ENCODE measurements at regions not wholly inside any gene's neighbourhood (a gene's known extent, or its start where the extent isn't known, plus 50 kb on each side); places are given as distances from the start of the nearest gene placed in this dataset.

DNA sequence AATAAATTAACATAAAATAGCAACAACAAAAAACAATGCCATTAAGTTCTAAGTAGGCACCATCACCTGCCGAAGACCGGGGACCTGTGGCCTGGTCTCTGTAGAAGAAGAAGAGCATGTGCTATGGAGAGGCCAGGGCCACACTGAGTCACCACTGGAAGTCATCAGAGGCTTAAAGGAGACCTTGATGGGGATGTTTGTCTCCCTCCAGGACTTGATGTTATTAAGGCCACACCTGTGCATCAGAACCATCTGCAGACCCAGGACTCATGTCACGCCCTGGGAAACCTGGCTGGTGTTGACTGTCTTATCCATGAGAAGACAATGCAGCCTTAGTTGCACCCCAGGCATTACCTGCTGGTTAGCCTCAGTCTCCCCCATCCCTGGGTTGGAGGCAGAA, 292.3 kb downstream of the AACS start:
- Mint-ChIP-seq H3K9me3 (no peaks in the 10 kb centered on the region), H3K36me3 (no peaks in the 10 kb centered on the region), H3K27ac (no peak overlapping the region), H3K4me3 (no peak overlapping the region), H3K4me1 (peaks cover 8% of the 10 kb centered on the region), H3K27me3 (ENCODE audit: insufficient read depth, low read depth) (peaks cover 3% of the 10 kb centered on the region)
- Histone ChIP-seq H3K79me2 (ENCODE audit: low read depth) (no peaks in the 10 kb centered on the region), H3K4me1 (no peaks in the 10 kb centered on the region), H2AFZ (replicated peaks) (no peak overlapping the region), H3K27me3 (no peaks in the 10 kb centered on the region), H4K20me1 (ENCODE audit: low read depth) (no peaks in the 10 kb centered on the region), H3K4me2 (no peak overlapping the region), H3K36me3 (no peaks in the 10 kb centered on the region), H3K9ac (no peak overlapping the region), H3K27ac (no peak overlapping the region), H3K9me3 (ENCODE audit: low read depth) (no peaks in the 10 kb centered on the region), H3K4me3 (no peak overlapping the region), H3F3A (ENCODE audit: low read depth) (no peaks in the 10 kb centered on the region)
- no peak for DNase-seq (ENCODE audit: low spot score)
- no peak for TF ChIP-seq EZH2phosphoT487 (IDR thresholded peaks at IDR 0.05)
- TF ChIP-seq, protein P1, sequence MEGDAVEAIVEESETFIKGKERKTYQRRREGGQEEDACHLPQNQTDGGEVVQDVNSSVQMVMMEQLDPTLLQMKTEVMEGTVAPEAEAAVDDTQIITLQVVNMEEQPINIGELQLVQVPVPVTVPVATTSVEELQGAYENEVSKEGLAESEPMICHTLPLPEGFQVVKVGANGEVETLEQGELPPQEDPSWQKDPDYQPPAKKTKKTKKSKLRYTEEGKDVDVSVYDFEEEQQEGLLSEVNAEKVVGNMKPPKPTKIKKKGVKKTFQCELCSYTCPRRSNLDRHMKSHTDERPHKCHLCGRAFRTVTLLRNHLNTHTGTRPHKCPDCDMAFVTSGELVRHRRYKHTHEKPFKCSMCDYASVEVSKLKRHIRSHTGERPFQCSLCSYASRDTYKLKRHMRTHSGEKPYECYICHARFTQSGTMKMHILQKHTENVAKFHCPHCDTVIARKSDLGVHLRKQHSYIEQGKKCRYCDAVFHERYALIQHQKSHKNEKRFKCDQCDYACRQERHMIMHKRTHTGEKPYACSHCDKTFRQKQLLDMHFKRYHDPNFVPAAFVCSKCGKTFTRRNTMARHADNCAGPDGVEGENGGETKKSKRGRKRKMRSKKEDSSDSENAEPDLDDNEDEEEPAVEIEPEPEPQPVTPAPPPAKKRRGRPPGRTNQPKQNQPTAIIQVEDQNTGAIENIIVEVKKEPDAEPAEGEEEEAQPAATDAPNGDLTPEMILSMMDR (IDR thresholded peaks at IDR 0.05) = no peak
- TF ChIP-seq EZH2 (IDR thresholded peaks at IDR 0.05) = no peak

GRCh38 chr12:125360540-125360939, 295.3 kb downstream of the AACS start:
- Histone ChIP-seq H3K4me3 (no peak overlapping the region), H2AFZ (replicated peaks) (no peak overlapping the region), H3K27ac (no peak overlapping the region), H3K36me3 (no peaks in the 10 kb centered on the region), H3K9me3 (ENCODE audit: low read depth) (no peaks in the 10 kb centered on the region), H3K79me2 (ENCODE audit: low read depth) (no peaks in the 10 kb centered on the region), H3K4me1 (no peaks in the 10 kb centered on the region), H3F3A (ENCODE audit: low read depth) (no peaks in the 10 kb centered on the region), H3K4me2 (no peak overlapping the region), H3K27me3 (no peaks in the 10 kb centered on the region), H3K9ac (no peak overlapping the region), H4K20me1 (ENCODE audit: low read depth) (no peaks in the 10 kb centered on the region)
- no peak for DNase-seq (ENCODE audit: low spot score)
- Mint-ChIP-seq H3K4me1 (peaks cover 2% of the 10 kb centered on the region), H3K27me3 (ENCODE audit: insufficient read depth, low read depth) (peaks cover 3% of the 10 kb centered on the region), H3K36me3 (no peaks in the 10 kb centered on the region), H3K4me3 (no peak overlapping the region), H3K9me3 (no peaks in the 10 kb centered on the region), H3K27ac (no peak overlapping the region)
- no peak for TF ChIP-seq EZH2 (IDR thresholded peaks at IDR 0.05)
- TF ChIP-seq, protein P1 (IDR thresholded peaks at IDR 0.05) = no peak
- no peak for TF ChIP-seq EZH2phosphoT487 (IDR thresholded peaks at IDR 0.05)

- DNase-seq (ENCODE audit: low spot score) = peak; percentile 13
- H3K27ac Mint-ChIP-seq = no peak overlapping the region
- Histone ChIP-seq H3K4me2 (no peak overlapping the region), H3K9me3 (ENCODE audit: low read depth) (no peaks in the 10 kb centered on the region), H3K9ac (no peak overlapping the region), H3K4me3 (no peak overlapping the region), H2AFZ (replicated peaks) (no peak overlapping the region), H3K79me2 (ENCODE audit: low read depth) (no peaks in the 10 kb centered on the region), H3K36me3 (no peaks in the 10 kb centered on the region), H3F3A (ENCODE audit: low read depth) (no peaks in the 10 kb centered on the region), H4K20me1 (ENCODE audit: low read depth) (no peaks in the 10 kb centered on the region), H3K27ac (no peak overlapping the region), H3K4me1 (no peaks in the 10 kb centered on the region), H3K27me3 (no peaks in the 10 kb centered on the region)
- TF ChIP-seq EZH2phosphoT487 (IDR thresholded peaks at IDR 0.05) = no peak
- no peak for TF ChIP-seq EZH2 (IDR thresholded peaks at IDR 0.05)
- TF ChIP-seq, protein P1 (IDR thresholded peaks at IDR 0.05) = no peak
- H3K4me3 Mint-ChIP-seq = no peak overlapping the region
- peaks cover 7% of the 10 kb centered on the region for H3K27me3 Mint-ChIP-seq (ENCODE audit: insufficient read depth, low read depth)
- no peaks in the 10 kb centered on the region for H3K9me3 Mint-ChIP-seq
- H3K4me1 Mint-ChIP-seq = no peaks in the 10 kb centered on the region
- H3K36me3 Mint-ChIP-seq = no peaks in the 10 kb centered on the region
Measured at GRCh38 chr12:125371033-125371432, 305.8 kb downstream of the AACS start.
